ENCODE measurements at regions not wholly inside any gene's neighbourhood (a gene's known extent, or its start where the extent isn't known, plus 50 kb on each side); places are given as distances from the start of the nearest gene placed in this dataset.
"Not testable (repeated sequence)": the region's sequence is repeated elsewhere in the genome, so short reads cannot be mapped to it uniquely, and the experiment has no call there.

DNA sequence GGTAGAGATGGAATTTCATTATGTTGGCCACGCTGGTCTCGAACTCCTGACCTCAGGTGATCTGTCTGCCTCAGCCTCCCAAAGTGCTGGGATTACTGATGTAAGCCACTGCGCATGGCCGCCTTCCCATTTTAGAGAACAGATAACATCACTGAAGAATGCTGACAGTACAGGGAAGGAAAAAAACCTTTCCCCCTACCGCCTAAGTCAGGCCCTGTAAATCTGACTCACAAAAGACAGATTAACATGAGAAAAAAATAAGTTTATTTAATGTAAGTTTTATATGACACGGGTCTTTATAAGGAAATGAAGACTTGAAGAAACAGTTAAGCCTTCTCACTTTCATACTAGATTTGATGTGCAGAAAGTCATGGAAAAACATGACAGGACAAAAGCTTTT, 227.2 kb upstream of the ZNF608 start:
- no peak for DNase-seq

DNA sequence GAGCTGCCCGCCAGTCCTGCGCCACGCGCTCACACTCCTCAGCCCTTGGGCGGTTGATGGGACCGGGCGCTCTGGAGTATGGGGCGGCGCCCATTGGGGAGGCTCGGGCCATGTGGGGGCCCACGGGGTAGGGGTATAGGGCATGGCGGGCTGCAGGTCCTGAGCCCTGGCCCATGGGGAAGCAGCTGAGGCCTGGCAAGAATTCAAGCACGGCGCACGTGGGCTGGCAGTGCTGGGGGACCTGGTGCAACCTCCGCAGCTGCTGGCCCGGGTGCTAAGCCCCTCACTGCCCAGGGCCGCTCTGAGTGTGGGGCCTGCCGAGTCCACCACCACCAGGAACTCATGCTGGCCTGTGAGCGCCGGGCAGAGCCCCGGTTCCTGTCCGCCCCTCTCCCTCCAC, 229.6 kb upstream of the ZNF608 start:
- no peak for DNase-seq

GRCh38 chr5:124979251-124979650, 232.8 kb upstream of the ZNF608 start:
- no peak for DNase-seq

DNA sequence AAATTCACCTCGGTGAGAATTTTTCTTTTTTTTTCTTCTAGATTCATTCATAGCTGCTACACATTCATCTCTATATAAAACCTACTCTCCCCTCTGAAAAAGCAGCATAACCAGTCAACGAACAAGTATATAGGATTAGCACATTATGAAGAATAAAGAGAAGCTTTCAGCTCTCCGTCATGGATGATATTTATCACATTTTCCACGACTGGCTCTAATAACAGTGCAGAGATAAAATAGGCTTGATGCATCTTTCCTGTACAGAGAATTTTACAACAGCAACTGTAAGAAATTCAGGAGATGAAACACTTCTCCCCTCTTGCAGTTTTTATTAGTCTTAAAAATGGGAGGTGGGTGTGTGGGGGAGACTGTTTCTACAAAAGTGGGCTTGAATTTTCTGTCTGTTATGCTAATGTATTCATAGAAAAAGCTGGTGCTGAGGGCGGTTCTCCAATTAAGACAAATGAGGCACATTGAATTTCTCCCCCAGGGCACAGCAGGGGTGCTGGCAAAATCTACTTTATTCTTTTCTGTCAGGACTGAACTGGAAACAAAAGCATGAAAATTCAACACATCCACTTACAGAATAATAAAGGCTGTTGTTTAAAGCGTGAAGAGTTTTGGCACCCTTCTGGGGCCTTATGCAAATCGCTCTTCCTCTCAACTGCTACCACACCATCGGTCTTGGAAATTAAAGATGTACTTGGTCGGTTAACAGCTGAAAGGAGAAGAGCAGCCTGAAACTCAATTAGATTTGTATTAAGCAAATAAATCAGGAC, 233.9 kb upstream of the ZNF608 start:
- peak in 1 of 2 experiments; percentile 14 for DNase-seq

- DNase-seq = no peak
Measured at GRCh38 chr5:124981901-124982300, 235.5 kb upstream of the ZNF608 start.

GRCh38 chr5:124986170-124986569, 239.7 kb upstream of the ZNF608 start:
- no peak for DNase-seq

GRCh38 chr5:124986667-124987066, 240.2 kb upstream of the ZNF608 start:
- DNase-seq = no peak

DNA sequence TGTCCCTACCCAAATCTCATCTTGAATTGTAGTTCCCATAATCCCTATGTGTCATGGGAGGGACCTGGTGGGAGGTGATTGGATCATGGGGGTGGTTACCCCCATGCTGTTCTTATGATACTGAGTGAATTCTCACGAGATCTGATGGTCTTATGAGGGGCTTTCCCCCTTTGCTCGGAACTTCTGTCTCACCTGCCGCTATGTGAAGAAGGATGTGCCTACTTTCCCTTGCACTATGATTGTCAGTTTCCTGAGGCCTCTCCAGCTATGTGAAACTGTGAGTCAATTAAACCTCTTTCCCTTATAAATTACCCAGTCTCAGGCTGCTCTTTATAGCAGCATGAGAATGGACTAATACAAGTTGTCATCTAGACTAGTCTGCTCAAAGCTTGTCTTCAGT, 241.3 kb upstream of the ZNF608 start:
- not testable (repeated sequence) for DNase-seq

DNA sequence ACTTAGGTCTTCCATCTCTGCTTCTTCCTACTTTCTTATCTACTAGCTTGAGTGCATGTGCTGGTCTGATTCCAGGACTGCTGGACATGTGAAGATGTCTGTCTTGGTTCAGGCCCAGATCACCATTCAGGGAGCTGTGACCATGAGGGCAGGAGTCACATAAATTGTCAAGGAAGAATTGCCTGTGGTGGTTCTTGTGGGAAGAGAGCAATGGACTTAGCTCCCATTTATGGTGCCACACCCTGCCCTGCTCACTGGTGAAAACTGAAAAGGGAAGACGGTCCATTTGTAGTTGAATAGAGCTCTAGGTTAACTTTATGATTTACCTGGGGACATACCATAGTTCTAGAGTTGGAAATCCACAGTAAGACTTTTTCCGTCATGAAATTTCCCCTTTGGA, 244.3 kb upstream of the ZNF608 start:
- no peak for DNase-seq

DNA sequence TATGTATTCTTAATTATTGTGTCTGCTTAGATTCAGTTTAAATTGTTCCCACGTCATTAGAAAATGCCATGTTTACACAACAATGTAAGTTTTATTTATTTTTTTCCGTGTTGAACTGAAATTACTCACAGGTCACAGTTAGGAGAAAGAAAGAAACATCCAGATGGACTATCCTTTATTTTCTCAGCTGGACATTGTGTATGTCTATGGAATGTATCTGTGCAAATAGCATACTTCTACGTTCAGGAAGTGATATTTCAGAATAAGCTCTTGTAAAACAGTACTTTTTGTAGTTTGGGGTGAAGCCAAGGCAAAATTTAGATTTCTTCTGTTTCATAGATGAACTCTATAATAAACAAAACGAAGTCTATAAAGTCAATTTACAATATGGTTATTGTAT, 249.0 kb upstream of the ZNF608 start:
- no peak for DNase-seq

DNA sequence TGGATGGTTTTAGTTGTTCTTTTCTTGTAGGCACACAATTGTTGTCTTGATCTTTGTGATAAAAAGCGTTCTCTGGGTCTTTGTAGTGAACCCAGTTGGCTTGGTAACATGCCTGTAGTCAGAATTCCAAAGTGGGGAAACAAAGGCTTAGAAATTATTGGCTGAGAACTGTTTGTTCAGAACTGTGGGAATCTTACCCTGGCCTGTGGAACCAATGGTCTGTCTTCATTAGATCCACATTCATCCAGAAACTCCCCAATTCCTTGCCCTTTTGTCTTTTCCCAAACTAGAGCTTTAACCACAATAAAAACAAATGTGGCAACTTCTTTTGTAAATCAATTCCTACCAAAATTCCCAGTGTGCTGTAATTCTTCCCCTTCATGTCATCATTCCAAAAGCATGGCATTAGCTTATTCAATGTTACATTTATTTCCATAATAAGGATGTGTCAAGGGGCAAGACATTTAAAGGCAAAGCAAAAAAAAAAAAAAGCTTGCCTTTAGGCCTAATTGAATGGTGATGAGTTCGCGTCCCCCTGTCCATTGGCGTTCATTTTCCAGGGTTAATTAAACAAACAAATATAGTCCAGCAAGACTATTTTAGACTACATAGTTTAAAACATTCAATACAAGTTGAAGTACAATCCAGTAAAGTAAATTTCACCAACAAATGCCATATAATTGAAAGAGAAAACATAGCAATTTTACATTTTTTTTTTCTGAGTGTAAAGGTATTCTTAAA, 249.8 kb upstream of the ZNF608 start:
- no peak for DNase-seq

DNA sequence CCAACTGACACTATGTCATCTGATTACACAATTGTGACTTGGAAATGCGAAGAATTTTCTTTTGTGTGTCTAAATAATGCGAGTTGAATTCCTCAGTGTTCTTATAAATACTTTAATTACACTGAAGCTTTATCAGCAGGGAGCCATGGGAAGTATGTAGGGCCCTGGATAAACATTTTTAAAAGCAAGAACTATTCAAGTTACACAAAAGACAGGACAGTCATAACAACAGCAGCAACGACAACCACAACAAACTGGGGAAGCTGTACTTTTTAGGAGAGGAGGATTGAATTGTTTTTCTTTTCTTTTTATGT, 250.3 kb upstream of the ZNF608 start:
- no peak for DNase-seq

DNA sequence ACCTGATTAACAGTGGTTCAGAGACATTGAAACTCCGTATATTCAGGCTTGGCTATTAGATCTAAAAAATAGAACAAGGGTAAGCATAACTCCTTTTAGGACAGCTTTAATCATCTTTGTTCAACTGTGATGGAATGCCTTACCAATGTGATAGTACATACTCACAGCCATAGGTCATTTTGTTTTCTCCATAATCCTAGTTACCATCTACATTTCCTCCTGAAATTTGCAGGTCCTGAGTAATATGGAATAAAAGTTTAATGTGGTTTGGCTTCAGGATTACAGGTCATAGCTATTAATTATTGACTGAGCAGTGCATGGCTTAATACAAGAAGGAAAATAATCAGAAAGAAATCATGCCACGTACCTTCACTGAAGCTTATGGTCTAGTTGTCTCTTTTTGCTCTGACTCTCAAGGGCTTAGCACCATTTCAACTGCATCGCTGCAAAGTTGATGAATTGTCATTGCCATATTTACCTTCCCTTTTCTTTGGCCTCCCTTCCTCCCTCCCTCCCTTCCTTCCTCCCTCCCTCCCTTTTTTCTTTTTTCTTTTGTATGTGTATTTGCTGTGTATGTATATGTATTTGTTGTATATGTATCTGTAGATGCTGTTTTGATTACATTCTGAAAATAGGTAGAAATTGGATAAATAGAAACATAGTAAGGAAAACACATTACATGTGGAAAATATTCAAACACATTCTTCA, 250.9 kb upstream of the ZNF608 start:
- no peak for DNase-seq

GRCh38 chr5:124998520-124998919, 252.1 kb upstream of the ZNF608 start:
- DNase-seq = no peak

- no peak for DNase-seq
Measured at GRCh38 chr5:125002727-125003598, 256.5 kb upstream of the ZNF608 start.

DNA sequence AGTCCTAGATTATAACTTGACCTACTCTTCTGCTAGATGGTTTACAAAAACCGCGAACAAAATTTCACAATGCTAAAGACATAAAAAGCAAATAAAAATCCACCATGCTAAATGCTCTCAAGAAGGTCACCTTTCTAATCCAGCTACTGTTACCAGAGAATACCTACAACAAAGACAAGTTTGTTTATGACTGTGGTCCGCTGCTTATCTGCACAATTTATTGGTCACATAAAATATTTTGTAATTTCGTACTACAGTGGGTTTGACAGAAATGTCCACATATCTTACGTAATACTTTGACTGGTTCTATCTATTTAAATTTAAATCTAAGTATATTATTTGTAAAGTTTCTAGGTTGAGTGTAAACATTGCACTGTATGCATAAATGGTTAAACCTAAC, 257.6 kb upstream of the ZNF608 start:
- no peak for DNase-seq

DNA sequence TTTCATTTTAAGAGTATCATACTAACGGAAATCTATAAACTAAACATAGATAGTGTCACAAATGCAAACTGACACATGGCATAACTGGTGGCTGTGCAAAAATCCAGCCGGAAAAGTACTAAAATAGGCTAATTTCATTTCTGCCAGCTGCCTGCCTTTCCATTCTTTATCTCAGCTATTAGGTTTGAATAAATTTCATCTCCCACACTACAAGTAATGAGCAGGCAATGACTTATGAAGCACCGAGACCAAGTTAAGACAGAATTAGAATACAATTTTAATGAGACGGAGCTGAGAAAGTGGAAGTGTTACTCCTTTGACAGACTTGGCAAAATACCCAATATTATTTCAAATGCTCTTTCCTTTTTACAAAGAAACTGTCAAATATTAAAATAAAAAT, 258.8 kb upstream of the ZNF608 start:
- DNase-seq = peak in 1 of 2 experiments; percentile 23

- DNase-seq = no peak
Measured at GRCh38 chr5:125006011-125006685, 259.7 kb upstream of the ZNF608 start.

GRCh38 chr5:125010356-125010755, 263.9 kb upstream of the ZNF608 start:
- DNase-seq = no peak

GRCh38 chr5:125011014-125011413, 264.6 kb upstream of the ZNF608 start:
- DNase-seq = no peak

DNA sequence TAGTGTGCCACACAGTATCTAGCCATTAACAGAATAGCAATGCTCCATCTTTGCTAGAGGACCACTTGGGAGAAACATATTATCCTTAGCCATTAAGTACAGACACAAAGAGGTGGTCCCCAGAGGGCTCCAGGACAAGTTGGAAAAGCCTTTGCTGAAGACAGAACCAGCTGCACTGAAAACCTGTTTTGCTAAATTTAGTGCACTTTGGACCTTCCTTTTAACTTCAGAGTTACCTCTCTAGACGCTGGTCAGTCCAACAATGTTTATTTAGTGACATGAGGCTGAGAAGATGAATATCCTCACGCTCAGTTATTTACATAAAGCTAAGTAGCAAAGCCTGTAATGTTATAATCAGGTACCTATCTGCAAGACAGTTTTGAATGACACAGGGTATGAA, 265.0 kb upstream of the ZNF608 start:
- no peak for DNase-seq

DNA sequence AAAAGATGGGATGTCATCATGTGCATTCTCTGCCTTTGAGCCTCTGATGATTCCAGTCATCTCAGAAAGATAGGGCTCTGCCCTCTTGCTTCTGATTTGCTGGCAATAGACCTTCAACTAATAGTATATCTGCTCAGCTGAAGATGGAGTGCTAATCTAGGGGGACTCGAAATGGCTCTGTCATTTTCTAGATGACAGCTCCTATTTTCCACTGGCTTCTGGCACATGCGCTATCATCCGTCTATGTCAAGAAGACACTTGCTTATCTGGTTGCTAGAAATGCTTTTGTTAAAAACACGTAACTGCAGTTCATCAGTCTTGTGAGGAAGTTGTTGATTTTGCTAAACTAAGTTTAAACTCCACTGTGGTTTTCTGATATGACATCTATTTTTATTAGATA, 265.5 kb upstream of the ZNF608 start:
- no peak for DNase-seq

Measured in NCI-H1930 (cell line).